VCaP (cell line): ENCODE measurements at regions not wholly inside any gene's neighbourhood (a gene's known extent, or its start where the extent isn't known, plus 50 kb on each side); places are given as distances from the start of the nearest gene placed in this dataset.
"Not testable (repeated sequence)": the region's sequence is repeated elsewhere in the genome, so short reads cannot be mapped to it uniquely, and the experiment has no call there.

Source experiments
- H3K27ac ChIP-seq: fragments of 450-650 bp; 2 replicates; pipeline ENCODE4 v1.5.1; 2017

DNA sequence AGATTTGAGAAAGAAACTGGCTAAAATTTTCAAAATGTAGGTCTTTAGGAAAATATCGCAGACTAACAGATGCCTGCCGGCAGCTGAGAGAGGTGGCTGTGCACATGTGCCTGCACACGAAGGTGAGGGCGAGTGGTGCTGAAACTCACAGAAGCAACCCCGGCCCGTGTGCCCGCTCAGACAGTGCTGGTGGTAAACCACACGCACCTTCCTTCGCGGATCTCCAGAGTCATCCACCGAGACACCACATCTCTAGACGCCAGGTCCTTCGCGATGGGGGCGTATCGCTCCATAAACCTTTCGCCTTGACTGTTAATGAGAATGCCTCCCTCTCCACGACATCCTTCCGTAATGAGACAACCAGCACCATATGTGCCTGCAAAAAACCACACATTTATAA, 68.5 kb upstream of the TNK2 start:
- not testable (repeated sequence) for H3K27ac ChIP-seq

DNA sequence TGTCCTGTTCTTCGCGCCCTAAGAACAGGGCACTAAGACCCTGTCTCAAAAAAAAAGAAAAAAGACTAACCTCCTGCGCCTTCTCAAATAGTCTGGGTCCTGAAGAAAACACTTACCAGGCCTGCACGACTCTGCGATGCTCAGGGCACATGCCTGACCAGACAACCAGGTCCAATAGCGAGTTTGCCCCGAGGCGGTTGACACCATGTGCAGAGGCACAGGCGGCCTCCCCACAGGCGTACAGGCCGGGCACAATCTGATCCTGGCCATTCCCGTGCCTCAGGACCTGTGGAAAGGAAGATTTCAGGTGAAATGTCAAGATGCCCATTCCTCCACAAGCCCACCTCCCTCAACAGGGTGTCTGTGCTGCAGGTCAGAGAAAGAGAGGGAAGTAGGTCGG, 65.9 kb upstream of the TNK2 start:
- not testable (repeated sequence) for H3K27ac ChIP-seq

DNA sequence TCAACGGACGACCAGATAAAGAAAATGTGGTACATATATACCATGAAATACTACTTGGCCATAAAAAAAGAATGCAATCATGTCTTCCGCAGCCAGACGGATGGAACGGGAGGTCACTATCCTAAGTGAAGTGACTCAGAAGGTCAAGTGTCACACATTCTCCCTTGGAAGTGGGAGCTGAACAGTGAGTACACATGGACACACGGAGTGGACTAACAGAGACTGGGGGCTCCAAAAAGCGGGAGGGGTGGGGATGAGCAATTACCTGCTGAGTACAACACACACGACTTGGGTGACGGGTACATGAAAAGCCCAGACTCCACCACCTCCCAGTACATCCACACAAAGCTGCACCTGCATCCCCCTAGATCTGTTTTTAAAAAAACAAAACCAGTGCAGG, 62.5 kb upstream of the TNK2 start:
- not testable (repeated sequence) for H3K27ac ChIP-seq

DNA sequence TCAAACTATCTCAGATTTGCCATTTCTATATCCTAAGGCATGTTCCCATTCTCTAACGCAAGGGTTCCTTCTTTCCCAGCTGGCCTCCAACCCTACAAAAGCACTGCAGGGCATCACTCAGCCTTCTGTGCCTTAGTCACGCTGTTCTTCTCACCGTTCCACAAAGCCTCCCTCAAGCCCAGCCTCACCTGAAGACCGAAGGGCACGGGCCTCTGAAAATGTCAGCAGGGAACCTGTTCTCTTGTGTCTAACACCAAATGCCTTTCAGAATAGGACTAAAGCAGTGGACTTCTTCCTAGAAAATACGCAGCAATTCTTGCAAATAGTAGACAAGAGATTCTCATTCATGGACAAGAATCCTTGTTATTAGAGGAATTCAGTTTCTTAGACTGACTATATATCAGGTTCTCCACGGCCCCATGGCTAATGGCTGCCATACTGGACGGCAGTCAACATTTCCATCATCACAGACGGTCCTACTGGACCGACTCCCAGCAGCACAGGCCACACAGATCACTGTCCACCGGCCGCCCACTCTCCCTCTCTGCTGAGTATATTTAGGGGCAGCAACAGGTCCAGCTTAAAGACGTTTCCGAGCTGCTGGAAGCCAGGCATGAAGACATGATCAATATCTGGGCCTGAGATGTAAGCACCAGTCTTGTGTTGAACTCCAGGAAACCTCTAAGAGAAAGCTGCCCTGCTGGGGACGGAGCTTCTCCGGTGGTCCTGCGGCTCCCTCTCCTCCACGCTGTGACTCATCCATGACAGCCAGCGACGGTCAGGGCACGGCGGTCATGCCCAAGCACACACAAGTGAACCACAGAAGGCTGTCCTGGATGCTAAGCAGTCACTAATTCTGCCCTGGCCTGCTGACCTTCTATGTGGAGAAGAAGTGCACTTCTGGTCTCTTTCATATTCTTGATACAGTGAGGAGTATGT, 61.8 kb upstream of the TNK2 start:
- not testable (repeated sequence) for H3K27ac ChIP-seq

DNA sequence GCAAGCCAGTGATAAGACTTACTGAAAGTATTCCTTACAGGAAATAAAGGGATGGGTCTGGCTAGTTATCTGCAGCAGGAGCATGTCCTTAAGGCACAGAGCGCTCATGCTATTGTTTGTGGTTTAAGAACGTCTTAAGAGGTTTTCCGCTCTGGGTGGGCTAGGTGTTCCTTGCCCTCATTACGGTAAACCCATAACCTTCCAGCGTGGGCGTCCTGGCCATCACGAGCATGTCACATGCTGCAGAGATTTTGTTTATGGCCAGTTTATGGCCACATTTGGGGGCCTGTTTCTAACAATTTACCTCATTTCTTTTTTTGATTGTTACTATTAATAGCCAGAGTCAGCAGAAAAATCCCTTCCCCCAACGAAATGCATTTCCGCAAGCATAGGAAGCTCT, 61.0 kb upstream of the TNK2 start:
- H3K27ac ChIP-seq, result not testable (repeated sequence)

DNA sequence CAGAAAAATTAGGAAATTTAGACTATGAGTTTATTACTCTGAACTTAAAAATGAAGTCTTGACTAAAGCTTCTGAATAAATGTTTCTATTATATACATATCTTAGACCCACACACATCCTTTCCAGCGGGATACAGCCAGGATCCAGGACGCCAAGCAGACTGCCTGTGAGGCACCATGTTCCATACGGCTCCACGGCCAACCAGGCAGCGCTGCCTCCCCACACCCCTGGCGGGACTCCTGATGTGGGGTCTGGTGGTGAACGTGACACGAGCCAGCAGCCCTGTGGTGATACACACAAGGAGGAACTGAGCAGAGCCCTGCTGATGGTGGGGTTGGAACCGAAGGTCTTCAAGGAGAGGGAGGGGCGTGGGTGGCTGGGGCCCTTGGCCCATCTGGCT, 59.8 kb upstream of the TNK2 start:
- not testable (repeated sequence) for H3K27ac ChIP-seq

DNA sequence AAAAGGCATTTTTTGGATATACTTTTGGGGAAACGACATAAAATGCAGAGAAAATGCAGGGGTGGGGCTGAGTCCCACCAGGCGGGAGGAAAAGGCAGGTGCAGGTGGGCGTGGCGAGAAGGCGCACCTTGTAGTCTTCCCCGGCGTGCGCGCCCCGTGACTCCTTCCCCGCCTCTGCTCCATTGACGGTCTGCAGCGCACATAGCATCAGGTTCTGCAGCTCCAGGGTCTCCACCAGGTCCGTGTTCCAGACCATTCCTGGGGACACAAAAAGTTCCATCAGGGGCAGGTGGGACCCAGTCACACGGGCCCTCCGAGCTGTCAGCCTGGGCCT, 59.0 kb upstream of the TNK2 start:
- H3K27ac ChIP-seq, result not testable (repeated sequence)

DNA sequence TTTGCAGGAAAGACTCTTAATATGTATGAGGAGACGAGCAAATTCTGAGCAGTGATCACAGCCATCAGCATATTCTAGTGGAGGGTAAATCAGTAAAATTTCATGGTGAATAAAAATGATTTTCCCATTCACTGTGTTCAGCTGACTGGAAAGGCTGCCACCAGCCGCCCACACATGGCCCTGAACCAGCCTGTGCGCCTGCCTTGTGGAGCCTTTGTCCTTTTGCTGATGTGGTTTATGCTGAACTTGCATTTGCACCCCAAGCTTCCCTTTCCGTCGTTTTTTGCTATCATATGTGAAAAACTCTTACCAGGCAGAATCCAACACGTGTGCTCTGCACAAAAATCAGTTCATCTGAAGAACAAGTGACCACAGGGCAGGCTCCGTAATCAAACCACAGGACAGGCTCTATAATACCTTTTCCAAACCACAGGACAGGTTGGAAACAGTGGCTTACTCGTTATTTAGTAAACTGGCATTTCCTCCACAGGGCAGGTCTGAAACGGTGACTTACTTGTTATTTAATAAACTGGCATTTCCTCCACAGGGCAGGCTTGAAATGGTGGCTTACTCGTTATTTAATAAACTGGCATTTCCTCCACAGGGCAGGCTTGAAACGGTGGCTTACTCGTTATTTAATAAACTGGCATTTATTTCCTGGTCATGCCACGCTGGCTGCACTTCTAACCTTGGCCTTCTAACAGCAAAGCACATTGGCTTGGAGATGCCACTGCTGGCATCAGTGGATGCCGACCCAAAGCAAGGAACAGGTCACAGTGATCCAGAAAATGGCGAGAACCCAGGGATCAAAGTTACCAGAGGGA, 58.4 kb upstream of the TNK2 start:
- not testable (repeated sequence) for H3K27ac ChIP-seq

DNA sequence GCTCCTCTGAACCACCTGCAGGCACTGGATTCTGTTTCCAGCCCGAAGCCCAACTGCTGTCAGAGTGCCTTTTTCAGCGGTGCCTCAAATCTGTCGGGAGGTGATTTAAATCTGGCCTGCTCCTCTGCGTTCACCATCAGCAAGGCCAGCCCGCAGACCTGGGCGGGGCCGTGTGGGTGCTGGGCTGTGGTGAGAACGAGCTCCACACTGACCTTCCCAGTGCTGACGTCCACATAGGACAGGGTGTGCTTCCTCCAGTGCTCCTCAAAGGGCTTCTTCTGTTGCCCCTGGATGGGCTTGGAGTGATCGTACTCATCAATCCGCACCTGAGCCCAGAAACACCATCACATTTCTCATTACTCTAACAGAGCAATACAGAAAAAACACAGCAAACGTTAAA, 56.9 kb upstream of the TNK2 start:
- not testable (repeated sequence) for H3K27ac ChIP-seq

DNA sequence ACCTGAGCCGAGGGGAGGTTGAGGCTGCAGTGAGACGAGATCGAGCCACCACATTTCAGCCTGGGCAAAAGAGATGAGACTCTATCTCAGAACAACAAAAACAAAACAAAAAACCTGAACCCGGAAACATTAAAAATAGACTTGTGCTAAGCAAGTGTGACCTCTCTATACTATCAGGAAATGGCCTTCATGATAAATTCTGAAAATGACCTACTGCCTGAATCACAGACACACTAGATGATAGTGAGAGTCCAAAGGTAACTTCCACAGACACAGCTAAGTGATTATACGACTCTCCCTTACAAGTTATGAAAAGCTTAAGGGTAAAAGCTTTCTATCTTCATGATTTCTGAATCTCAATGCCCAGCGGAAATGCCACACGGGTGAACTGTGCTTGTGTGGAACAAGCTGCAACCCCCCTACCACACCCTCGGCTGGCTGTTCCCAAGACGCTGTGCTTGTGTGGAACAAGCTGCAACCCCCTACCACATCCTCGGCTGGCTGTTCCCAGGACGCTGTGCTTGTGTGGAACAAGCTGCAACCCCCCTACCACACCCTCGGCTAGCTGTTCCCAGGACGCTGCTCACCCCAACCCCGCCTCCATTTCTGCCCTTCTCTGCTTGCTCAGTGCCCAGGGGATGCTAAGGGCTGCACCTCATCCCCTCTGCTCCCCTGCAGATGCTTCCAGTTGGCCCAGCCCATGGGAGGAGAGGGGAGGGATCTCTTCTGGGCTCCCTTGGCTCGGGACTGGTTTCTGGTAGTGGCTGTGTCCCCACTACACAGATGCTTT, 56.2 kb upstream of the TNK2 start:
- not testable (repeated sequence) for H3K27ac ChIP-seq

DNA sequence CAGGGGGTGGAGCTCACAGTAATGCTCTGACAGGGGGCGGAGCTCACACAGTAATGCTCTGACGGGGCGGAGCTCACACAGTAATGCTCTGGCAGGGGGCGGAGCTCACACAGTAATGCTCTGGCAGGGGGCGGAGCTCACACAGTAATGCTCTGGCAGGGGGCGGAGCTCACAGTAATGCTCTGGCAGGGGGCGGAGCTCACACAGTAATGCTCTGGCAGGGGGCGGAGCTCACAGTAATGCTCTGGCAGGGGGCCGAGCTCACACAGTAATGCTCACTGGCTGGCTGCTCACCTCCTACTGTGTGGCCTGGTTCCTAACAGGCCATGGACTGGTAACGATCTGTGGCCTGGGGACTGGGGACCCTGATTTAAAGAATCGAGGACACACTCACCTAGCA, 53.9 kb upstream of the TNK2 start:
- H3K27ac ChIP-seq, result not testable (repeated sequence)

DNA sequence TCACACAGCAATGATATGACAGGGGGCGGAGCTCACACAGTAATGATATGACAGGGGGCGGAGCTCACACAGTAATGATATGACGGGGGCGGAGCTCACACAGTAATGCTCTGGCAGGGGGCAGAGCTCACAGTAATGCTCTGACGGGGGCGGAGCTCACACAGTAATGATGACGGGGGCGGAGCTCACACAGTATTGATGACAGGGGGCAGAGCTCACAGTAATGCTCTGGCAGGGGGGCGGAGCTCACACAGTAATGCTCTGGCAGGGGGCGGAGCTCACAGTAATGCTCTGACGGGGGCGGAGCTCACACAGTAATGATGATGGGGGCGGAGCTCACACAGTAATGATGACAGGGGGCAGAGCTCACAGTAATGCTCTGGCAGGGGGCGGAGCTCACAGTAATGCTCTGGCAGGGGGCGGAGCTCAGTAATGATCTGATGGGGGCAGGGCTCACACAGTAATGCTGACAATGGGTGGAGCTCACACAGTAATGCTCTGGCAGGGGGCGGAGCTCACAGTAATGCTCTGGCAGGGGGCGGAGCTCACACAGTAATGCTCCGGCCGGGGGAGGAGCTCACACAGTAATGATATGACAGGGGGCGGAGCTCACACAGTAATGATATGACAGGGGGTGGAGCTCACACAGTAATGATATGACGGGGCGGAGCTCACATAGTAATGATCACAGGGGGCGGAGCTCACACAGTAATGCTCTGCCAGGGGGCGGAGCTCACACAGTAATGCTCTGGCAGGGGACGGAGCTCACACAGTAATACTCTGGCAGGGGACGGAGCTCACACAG, 52.8 kb upstream of the TNK2 start:
- not testable (repeated sequence) for H3K27ac ChIP-seq

DNA sequence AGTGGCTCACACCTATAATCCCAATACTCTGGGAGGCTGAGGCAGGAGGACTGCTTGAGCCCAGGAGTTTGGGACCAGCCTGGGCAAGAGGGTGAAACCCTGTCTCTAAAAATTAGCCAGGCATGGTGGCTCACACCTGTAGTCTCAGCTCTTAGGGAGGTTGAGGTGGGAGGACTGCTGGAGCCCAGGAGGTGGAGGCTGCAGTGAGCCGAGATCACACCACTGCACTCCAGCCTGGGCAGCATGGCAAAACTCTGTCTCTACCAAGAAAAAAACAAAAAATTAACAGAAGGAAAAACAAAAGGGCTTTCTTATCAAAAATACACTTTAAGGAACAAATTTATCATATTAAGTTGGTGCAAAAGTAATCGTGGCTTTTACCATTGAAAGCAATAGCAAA, 51.8 kb upstream of the TNK2 start:
- H3K27ac ChIP-seq, result not testable (repeated sequence)

DNA sequence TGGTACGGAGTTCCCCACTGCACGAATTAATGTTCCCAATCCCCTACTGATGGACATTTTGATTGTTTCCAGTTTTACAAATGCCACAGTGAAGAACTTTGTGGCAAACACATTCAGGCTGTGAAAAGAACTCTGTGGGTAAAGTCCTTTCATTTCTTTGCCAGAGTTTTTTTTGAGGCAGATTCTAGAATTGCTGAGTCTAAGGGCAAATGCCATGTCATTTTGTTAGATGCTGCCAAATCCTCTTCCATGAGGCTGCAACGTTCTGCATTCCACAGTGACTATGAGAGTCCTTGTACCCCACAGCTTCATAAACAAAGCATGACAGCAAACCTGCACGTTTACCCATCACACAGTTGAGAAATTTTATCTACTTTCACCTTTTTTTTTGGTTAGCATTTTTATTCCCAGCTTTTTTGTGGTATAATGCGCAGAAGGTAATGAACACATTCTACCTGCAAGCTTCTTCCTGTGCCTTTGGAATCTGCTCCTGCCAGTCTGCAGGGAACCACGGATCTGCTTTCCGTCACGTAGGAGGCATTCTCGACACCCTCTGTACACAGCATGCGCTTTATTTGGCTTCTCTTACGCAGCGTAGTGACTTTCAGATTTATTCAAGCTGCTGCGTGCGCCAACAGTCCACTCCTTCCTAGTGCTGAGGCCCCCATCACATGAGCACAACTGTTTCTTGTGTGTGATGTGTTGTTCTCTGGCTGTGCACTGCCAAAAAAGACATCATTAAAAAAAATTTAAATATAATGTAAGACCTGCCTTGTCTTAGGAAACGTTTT, 51.2 kb upstream of the TNK2 start:
- H3K27ac ChIP-seq, result not testable (repeated sequence)

DNA sequence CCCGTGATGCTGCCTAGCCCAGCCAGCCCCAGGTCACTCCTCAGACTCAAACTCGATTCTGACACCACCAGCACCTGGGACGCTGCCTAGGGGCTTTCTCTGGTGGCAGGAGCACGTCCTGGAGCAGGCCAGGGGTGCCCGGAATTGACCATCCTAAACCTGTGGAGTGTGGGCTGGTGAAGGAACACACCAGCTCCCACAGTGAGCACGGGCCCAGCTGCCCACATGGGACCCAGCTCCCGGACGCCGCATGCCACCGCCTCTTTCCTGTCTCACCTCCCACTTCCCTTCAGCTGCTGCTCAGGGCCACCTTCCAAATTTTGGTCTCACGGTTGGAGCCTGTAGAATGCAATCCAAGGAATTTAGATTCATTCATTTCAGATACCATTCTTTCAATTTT, 50.4 kb upstream of the TNK2 start:
- H3K27ac ChIP-seq, result not testable (repeated sequence)
